Naive B cell (primary cell): ENCODE measurements at regions not wholly inside any gene's neighbourhood (a gene's known extent, or its start where the extent isn't known, plus 50 kb on each side); places are given as distances from the start of the nearest gene placed in this dataset.
A peak's percentile ranks its signal among the peaks of the same experiment; 100 is the strongest.
"Not testable (repeated sequence)": the region's sequence is repeated elsewhere in the genome, so short reads cannot be mapped to it uniquely, and the experiment has no call there.

Experiments used
- ATAC-seq, 2 donors: fragments of 150-1000 bp; cut with Tn5 transposase; 2 replicates each; pipeline ENCODE4 v1.10.0; 2021; ENCODE audit warnings: low read depth in 2 of 2, mild to moderate bottlenecking in 2 of 2, moderate library complexity in 2 of 2
- DNase-seq: peaks from one replicate; pipeline ENCODE4 v3.0.0; 2022
- H3K27ac Mint-ChIP-seq, 6 donors: one replicate each; pipeline ENCODE4 v1.8.0; 2020 to 2022; ENCODE audit warnings: mild to moderate bottlenecking in 6 of 6, mixed read lengths in 6 of 6, moderate library complexity in 5 of 6, inconsistent platforms in 2 of 6
- H3K27me3 Mint-ChIP-seq, 3 donors: one replicate each; pipeline ENCODE4 v1.8.0; 2021 to 2022; ENCODE audit warnings: mixed read lengths in 3 of 3, mild to moderate bottlenecking in 1 of 3
- H3K36me3 Mint-ChIP-seq, 2 donors: one replicate each; pipeline ENCODE4 v1.8.0; 2020 to 2022; ENCODE audit warnings: mixed read lengths in 2 of 2, inconsistent platforms in 1 of 2, mild to moderate bottlenecking in 1 of 2
- H3K4me1 Mint-ChIP-seq, 3 donors: one replicate each; pipeline ENCODE4 v1.8.0; 2020 to 2022; ENCODE audit warnings: mixed read lengths in 3 of 3, inconsistent platforms in 1 of 3, mild to moderate bottlenecking in 1 of 3, moderate library complexity in 1 of 3
- H3K4me3 Mint-ChIP-seq, 8 donors: one replicate each; pipeline ENCODE4 v1.8.0; 2020 to 2022; ENCODE audit warnings: mild to moderate bottlenecking in 8 of 8, mixed read lengths in 8 of 8, moderate library complexity in 8 of 8, inconsistent platforms in 2 of 8
- H3K9me3 Mint-ChIP-seq, 7 donors: one replicate each; pipeline ENCODE4 v1.8.0; 2020 to 2022; ENCODE audit warnings: mixed read lengths in 7 of 7, mild to moderate bottlenecking in 5 of 7, inconsistent platforms in 2 of 7, moderate library complexity in 1 of 7

GRCh38 chr7:65489260-65489767 lies 115.7 kb downstream of the ZNF92 start:
- Mint-ChIP-seq H3K27ac (peak overlapping the region in 1 of 6 donors; percentile 74), H3K4me1 (peaks cover 0 to 3% (median 3%) of the 10 kb centered on the region in 3 donors), H3K9me3 (peaks cover 18 to 61% (median 54%) of the 10 kb centered on the region in 7 donors), H3K27me3 (peaks cover 0 to 11% (median 0%) of the 10 kb centered on the region in 3 donors), H3K4me3 (no peak overlapping the region), H3K36me3 (peaks cover 4 to 32% of the 10 kb centered on the region in 2 donors)
- ATAC-seq (no peak), DNase-seq (no peak)

GRCh38 chr7:65496697-65497096 lies 123.0 kb downstream of the ZNF92 start:
- not testable (repeated sequence) for H3K27me3 Mint-ChIP-seq, H3K4me1 Mint-ChIP-seq

GRCh38 chr7:65503434-65504152 lies 129.9 kb downstream of the ZNF92 start:
- no peaks in the 10 kb centered on the region for H3K27me3 Mint-ChIP-seq
- peaks cover 0 to 9% (median 0%) of the 10 kb centered on the region in 3 donors for H3K4me1 Mint-ChIP-seq
- no peak overlapping the region for H3K27ac Mint-ChIP-seq

More at GRCh38 chr7:65496697-65497096, 123.0 kb downstream of the ZNF92 start:
- H3K27ac Mint-ChIP-seq, H3K4me3 Mint-ChIP-seq, H3K9me3 Mint-ChIP-seq, ATAC-seq, DNase-seq, H3K36me3 Mint-ChIP-seq: not testable (repeated sequence)

GRCh38 chr7:65504504-65505319 lies 131.1 kb downstream of the ZNF92 start:
- H3K9me3 Mint-ChIP-seq, H3K4me3 Mint-ChIP-seq: not testable (repeated sequence)

More at GRCh38 chr7:65503434-65504152, 129.9 kb downstream of the ZNF92 start:
- no peaks in the 10 kb centered on the region for H3K36me3 Mint-ChIP-seq
- no peak for ATAC-seq
- H3K9me3 Mint-ChIP-seq: peaks cover 0 to 1% (median 0%) of the 10 kb centered on the region in 7 donors
- no peak overlapping the region for H3K4me3 Mint-ChIP-seq
- DNase-seq: no peak

GRCh38 chr7:65505320-65505633 lies 131.6 kb downstream of the ZNF92 start:
- not testable (repeated sequence) for ATAC-seq, H3K9me3 Mint-ChIP-seq, DNase-seq, H3K27me3 Mint-ChIP-seq, H3K27ac Mint-ChIP-seq, H3K4me3 Mint-ChIP-seq, H3K36me3 Mint-ChIP-seq
- H3K4me1 Mint-ChIP-seq: peaks cover 4 to 11% (median 7%) of the 10 kb centered on the region in 3 donors

More at GRCh38 chr7:65504504-65505319, 131.1 kb downstream of the ZNF92 start:
- H3K27ac Mint-ChIP-seq, H3K36me3 Mint-ChIP-seq, ATAC-seq, H3K27me3 Mint-ChIP-seq, DNase-seq, H3K4me1 Mint-ChIP-seq: not testable (repeated sequence)

GRCh38 chr7:65508581-65509367 lies 135.1 kb downstream of the ZNF92 start:
- Mint-ChIP-seq H3K27ac (peak overlapping the region in 2 of 6 donors; percentile 82 to 84), H3K27me3 (peaks cover 14 to 17% (median 16%) of the 10 kb centered on the region in 3 donors), H3K4me1 (peaks cover 8 to 12% (median 8%) of the 10 kb centered on the region in 3 donors), H3K4me3 (peak overlapping the region; percentile 70 to 94 (median 86))
- not testable (repeated sequence) for H3K36me3 Mint-ChIP-seq, H3K9me3 Mint-ChIP-seq, DNase-seq
- peak; percentile 43 to 57 for ATAC-seq

GRCh38 chr7:65509368-65510186 lies 135.9 kb downstream of the ZNF92 start:
- peaks cover 8 to 12% (median 8%) of the 10 kb centered on the region in 3 donors for H3K4me1 Mint-ChIP-seq
- peak overlapping the region; percentile 23 to 93 (median 74) for H3K27ac Mint-ChIP-seq
- H3K9me3 Mint-ChIP-seq: peaks cover 0 to 3% (median 0%) of the 10 kb centered on the region in 7 donors
- peak overlapping the region; percentile 70 to 94 (median 86) for H3K4me3 Mint-ChIP-seq
- ATAC-seq (peak in 1 of 2 donors; percentile 16), DNase-seq (no peak)
- peaks cover 0 to 5% of the 10 kb centered on the region in 2 donors for H3K36me3 Mint-ChIP-seq
- peaks cover 16 to 22% (median 16%) of the 10 kb centered on the region in 3 donors for H3K27me3 Mint-ChIP-seq

- H3K9me3 Mint-ChIP-seq, ATAC-seq, H3K36me3 Mint-ChIP-seq, DNase-seq: not testable (repeated sequence)
- Mint-ChIP-seq H3K27ac (peak overlapping the region in 5 of 6 donors; percentile 23 to 84 (median 69)), H3K4me1 (peaks cover 8 to 12% (median 8%) of the 10 kb centered on the region in 3 donors), H3K27me3 (peaks cover 16 to 25% (median 19%) of the 10 kb centered on the region in 3 donors), H3K4me3 (peak overlapping the region; percentile 70 to 94 (median 86))
Observed at GRCh38 chr7:65510187-65510538, 136.5 kb downstream of the ZNF92 start.

GRCh38 chr7:65519751-65520150 lies 146.1 kb downstream of the ZNF92 start:
- not testable (repeated sequence) for DNase-seq, H3K36me3 Mint-ChIP-seq

GRCh38 chr7:65545465-65546161 lies 172.0 kb downstream of the ZNF92 start:
- not testable (repeated sequence) for H3K4me1 Mint-ChIP-seq, H3K4me3 Mint-ChIP-seq, H3K9me3 Mint-ChIP-seq, DNase-seq, H3K27ac Mint-ChIP-seq, H3K27me3 Mint-ChIP-seq, H3K36me3 Mint-ChIP-seq, ATAC-seq

More at GRCh38 chr7:65519751-65520150, 146.1 kb downstream of the ZNF92 start:
- not testable (repeated sequence) for H3K4me1 Mint-ChIP-seq, H3K4me3 Mint-ChIP-seq, H3K9me3 Mint-ChIP-seq, ATAC-seq, H3K27ac Mint-ChIP-seq
- peaks cover 10 to 22% (median 10%) of the 10 kb centered on the region in 3 donors for H3K27me3 Mint-ChIP-seq

- Mint-ChIP-seq H3K27me3 (peaks cover 0 to 15% (median 13%) of the 10 kb centered on the region in 3 donors), H3K27ac (peak overlapping the region in 1 of 6 donors; percentile 56), H3K36me3 (peaks cover 0 to 15% of the 10 kb centered on the region in 2 donors)
- ATAC-seq, H3K4me3 Mint-ChIP-seq, H3K4me1 Mint-ChIP-seq, DNase-seq, H3K9me3 Mint-ChIP-seq: not testable (repeated sequence)
Observed at GRCh38 chr7:65549589-65550443, 176.2 kb downstream of the ZNF92 start.
